ENCODE measurements at regions not wholly inside any gene's neighbourhood (a gene's known extent, or its start where the extent isn't known, plus 50 kb on each side); places are given as distances from the start of the nearest gene placed in this dataset.
"Not testable (repeated sequence)": the region's sequence is repeated elsewhere in the genome, so short reads cannot be mapped to it uniquely, and the experiment has no call there.

DNA sequence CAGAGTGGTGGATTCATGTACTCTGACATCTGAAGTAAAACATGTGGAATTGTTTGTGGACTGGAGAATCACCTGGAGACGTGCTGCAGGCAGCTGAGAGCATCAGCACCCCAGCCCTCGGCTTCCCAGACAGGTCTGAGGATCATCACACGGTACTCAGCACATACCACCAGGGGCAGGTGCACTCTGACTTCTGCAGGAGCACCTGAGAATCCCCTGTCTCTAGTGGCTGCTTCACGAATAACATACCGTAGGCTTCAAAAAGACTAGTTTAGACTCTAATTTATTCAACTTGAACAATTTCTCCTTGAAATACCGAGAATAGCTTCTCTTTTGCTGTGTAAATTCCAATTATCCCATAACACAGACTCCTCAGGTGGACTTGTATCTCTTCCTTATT, 627.5 kb downstream of the RPIA start:
- H3K4me1 ChIP-seq; intact Hi-C loops (cut with DNase I); H3K36me3 ChIP-seq; ATAC-seq; H3K4me3 ChIP-seq; H3K9me3 ChIP-seq; H3K27me3 ChIP-seq; DNase-seq; H3K27ac ChIP-seq: not testable (repeated sequence)

DNA sequence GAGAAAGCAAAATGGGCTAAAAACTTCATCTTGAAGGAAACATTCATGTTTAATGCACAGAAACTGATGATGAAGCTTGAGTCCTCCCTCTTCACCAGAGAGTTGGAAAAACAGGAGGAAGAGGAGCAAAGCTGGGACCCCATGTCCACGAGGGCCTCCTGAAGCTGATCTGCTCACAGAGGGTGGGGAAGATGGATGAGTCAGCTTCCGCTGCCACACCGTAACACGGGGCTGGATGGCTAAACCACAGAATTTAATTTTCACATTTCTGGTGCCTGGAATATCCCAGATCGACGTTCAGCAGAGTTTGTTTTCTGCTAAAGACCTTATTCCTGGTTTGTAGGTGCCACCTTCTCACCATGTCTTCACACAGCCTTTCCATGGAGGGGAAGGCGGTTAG, 634.4 kb downstream of the RPIA start:
- H3K4me3 ChIP-seq; H3K27ac ChIP-seq; intact Hi-C loops (cut with DNase I); H3K9me3 ChIP-seq; DNase-seq; ATAC-seq; H3K27me3 ChIP-seq; H3K4me1 ChIP-seq; H3K36me3 ChIP-seq: not testable (repeated sequence)

DNA sequence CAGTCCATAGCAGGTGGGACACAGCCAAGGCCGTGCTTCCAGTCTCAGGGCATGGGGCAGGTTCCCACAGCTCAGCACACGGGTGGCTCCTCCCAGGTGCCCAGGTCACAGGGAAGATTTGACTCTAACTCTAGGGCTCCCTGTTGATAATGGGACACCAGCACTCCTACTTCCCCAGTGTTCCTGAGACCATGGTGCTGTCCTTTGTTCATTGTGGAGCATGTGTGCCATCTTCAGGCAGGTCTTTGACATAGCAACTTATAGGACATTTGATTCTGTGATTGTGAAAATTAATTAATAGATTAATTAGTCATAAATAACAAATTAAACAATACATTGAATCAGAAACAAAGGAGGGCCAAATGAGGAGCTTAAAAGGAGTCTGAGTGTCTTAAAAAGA, 635.0 kb downstream of the RPIA start:
- H3K27me3 ChIP-seq; ATAC-seq; H3K4me3 ChIP-seq; H3K27ac ChIP-seq; H3K4me1 ChIP-seq; intact Hi-C loops (cut with DNase I); DNase-seq; H3K9me3 ChIP-seq; H3K36me3 ChIP-seq: not testable (repeated sequence)

DNA sequence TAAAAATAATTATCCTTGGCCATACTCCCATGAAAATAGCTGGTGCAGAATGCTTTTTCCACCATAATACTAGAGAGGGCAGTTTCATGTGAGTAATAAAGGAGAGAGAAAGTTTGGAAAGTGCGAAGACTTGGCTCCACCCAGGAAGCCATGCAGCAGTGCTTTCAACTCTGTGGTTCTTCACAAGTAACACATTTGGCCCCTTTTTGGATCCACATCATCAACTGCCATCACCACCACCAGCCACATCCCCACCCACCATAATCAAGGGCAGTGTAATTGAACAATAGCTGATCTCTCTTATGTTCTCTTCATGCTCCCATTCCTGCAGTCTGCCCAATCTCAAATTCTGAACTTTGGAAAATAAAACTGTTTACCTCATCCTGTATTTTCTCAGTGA, 637.3 kb downstream of the RPIA start:
- H3K4me1 ChIP-seq; H3K36me3 ChIP-seq; DNase-seq; H3K9me3 ChIP-seq; H3K27me3 ChIP-seq; ATAC-seq; H3K4me3 ChIP-seq; H3K27ac ChIP-seq; intact Hi-C loops (cut with DNase I): not testable (repeated sequence)

Small RNA genes in the stretch of these regions (microRNA-seq; reads per million reads assigned to microRNA genes)
- 0 reads per million in 2 donors for gene MIR4436A

All from left lung (tissue), 4 donors.